ENCODE measurements at regions not wholly inside any gene's neighbourhood (a gene's known extent, or its start where the extent isn't known, plus 50 kb on each side); places are given as distances from the start of the nearest gene placed in this dataset.

DNA sequence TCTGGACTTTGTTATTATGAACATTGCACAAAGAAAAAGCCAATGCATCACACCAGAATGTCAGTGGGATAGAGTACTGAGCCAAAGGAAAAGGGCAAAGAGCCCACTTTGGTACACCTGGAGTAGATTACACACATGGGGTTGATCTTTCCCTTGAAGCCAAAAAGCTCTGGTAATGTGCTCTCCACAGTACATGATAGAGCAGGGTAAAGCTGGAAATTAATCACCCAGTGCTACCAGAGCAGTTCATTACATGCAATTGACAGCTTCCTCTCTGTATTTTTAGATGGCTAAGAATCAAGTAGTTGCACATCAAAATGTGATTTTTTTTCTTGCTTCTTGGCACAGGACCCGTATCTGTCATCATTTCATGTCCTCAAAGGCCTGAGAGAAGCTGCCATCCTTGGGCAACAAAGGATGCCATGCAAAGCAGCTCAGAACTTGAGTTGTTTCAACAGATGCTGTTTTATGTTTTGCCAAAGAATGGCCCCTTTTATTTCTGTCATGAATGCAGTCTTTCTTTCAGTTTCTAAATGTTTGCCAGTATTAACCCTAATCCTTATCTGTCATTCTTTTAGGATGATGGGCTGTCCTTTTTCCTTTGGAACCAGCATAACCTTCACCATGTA, 88.1 kb downstream of the HDGFL1 start:
- H3K27ac Mint-ChIP-seq: no peak overlapping the region
- DNase-seq: no peak
- H3K27me3 Mint-ChIP-seq: no peaks in the 10 kb centered on the region
- H3K36me3 Mint-ChIP-seq: no peaks in the 10 kb centered on the region
- CTCF ChIA-PET: no interaction called here
- H3K4me3 Mint-ChIP-seq: no peak overlapping the region
- peaks cover 5% of the 10 kb centered on the region for H3K9me3 Mint-ChIP-seq
- H3K4me1 Mint-ChIP-seq: no peaks in the 10 kb centered on the region

DNA sequence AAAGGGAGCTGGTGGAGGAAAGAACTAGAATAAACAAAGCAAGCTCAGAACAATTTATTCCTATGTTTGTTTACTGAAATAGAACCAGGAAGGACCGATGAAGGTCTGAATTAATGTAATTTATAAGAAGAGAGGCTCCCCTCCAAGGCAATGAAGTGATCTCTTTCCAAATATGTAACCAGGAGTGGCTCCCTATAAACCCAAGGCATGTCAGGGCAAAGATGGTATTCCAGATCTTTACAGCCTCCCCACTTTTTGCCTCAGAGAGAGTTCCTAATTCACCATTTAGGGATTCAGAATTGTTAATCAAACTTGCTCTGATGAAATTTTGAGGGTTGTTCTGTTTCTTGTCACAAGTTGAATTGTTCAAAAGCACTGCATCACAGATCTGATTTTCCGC, 88.8 kb downstream of the HDGFL1 start:
- Mint-ChIP-seq H3K36me3 (no peaks in the 10 kb centered on the region), H3K27ac (no peak overlapping the region), H3K4me1 (no peaks in the 10 kb centered on the region), H3K4me3 (no peak overlapping the region), H3K9me3 (peaks cover 5% of the 10 kb centered on the region), H3K27me3 (no peaks in the 10 kb centered on the region)
- CTCF ChIA-PET: no interaction called here
- no peak for DNase-seq

DNA sequence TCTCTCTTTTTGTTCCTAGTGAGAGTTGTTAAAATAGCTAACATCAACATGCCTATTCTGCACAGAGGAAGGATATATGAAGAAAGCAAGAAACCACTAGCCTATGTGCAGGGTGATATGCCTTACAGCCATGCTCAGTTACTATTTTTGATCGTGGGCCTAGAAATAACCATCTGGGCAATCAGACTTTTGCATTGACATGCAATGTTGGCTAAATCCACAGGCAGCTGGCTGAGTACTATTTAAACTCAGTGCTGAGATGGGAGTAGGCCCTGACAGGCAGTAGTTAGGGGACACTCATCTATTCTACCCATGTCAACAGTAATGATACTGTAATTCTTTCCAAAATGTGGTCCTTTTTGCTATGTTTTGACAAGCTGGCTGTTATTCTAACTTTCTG, 89.6 kb downstream of the HDGFL1 start:
- Mint-ChIP-seq H3K36me3 (no peaks in the 10 kb centered on the region), H3K27ac (no peak overlapping the region), H3K4me1 (no peaks in the 10 kb centered on the region), H3K27me3 (no peaks in the 10 kb centered on the region), H3K4me3 (no peak overlapping the region), H3K9me3 (peaks cover 5% of the 10 kb centered on the region)
- no peak for DNase-seq
- CTCF ChIA-PET: no interaction called here

DNA sequence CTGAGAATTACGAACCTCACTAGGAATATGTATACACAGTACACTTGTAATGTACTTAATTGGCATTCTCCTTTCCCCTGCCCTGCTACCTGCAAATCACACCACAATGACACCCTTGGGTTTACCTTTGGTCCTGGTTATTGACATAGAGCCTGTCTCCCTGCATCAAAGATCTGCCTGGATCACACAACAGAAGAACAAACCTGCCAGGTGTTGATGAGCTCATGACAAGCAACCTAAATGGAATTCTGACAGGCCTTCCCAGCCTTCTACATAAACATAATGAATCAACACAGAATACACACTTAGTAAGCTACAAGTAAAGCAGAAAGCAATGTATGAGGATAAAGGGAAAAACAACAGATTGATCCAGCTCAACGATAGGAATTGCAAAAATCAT, 95.6 kb downstream of the HDGFL1 start:
- Mint-ChIP-seq H3K4me1 (no peaks in the 10 kb centered on the region), H3K9me3 (peaks cover 5% of the 10 kb centered on the region), H3K4me3 (no peak overlapping the region), H3K27ac (no peak overlapping the region), H3K36me3 (no peaks in the 10 kb centered on the region), H3K27me3 (no peaks in the 10 kb centered on the region)
- no peak for DNase-seq
- CTCF ChIA-PET: no interaction called here

DNA sequence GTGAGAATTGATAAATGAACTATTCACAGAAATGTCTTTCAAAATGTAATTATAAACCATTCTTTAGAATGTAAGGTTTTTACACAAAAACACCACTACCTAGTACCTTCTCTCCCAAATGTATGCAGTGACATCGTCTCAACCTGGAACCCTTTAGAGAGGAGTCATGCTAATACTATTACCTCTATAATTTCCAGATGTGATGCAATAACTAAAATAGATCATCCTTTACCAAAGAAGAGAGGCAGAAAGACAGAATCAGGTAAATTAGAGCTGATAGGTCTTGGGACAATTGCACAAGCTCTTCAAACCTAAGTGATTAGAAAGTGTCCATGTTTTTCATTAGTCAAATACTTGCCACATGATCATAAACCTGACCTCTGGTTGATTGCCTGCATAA, 96.7 kb downstream of the HDGFL1 start:
- H3K27ac Mint-ChIP-seq: no peak overlapping the region
- CTCF ChIA-PET: no interaction called here
- DNase-seq: no peak
- no peaks in the 10 kb centered on the region for H3K4me1 Mint-ChIP-seq
- no peaks in the 10 kb centered on the region for H3K36me3 Mint-ChIP-seq
- H3K9me3 Mint-ChIP-seq: peaks cover 4% of the 10 kb centered on the region
- no peak overlapping the region for H3K4me3 Mint-ChIP-seq
- H3K27me3 Mint-ChIP-seq: no peaks in the 10 kb centered on the region

DNA sequence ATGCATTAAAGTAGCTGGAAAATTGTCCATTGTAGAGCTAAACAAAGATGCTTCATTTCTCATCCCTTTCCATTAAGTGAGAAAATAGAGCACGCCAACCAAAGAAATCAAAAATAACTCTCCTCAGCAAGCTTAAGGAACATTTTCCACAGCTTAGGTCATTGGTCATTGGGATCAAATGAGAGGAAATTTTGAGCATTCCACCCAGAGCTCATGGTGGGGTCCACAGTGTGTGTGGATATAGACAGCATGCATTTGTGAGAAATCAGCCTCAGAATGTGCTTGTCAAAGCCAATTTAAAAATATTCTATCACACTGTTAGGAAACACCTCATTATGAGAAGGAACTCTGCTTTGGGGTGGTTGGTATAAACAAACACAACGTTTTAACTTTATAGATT, 97.2 kb downstream of the HDGFL1 start:
- Mint-ChIP-seq H3K27ac (no peak overlapping the region), H3K4me3 (no peak overlapping the region), H3K36me3 (no peaks in the 10 kb centered on the region), H3K9me3 (peaks cover 1% of the 10 kb centered on the region), H3K4me1 (no peaks in the 10 kb centered on the region), H3K27me3 (no peaks in the 10 kb centered on the region)
- DNase-seq: no peak
- CTCF ChIA-PET: no interaction called here

DNA sequence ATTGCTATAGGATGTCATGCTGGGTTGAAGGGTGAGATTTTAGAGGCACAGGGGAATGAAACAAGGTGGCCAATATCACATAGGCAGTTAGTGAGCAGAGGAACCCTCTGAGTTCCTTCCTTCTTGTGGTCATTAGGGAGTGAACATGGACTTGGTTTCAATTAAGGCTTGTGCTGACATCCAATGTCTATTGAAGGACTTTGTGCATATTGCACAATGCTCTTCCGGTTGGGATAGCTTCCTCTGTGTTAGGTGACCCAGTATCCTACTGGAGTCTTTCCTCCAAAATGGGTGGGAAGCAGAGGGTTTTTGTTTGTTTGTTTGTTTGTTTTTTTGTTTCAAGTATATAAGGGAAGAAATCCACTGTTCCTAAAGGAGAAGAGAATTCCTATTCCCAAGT, 98.5 kb downstream of the HDGFL1 start:
- H3K9me3 Mint-ChIP-seq: no peaks in the 10 kb centered on the region
- CTCF ChIA-PET: no interaction called here
- no peak overlapping the region for H3K4me3 Mint-ChIP-seq
- DNase-seq: no peak
- no peak overlapping the region for H3K27ac Mint-ChIP-seq
- H3K27me3 Mint-ChIP-seq: no peaks in the 10 kb centered on the region
- H3K4me1 Mint-ChIP-seq: no peaks in the 10 kb centered on the region
- no peaks in the 10 kb centered on the region for H3K36me3 Mint-ChIP-seq

DNA sequence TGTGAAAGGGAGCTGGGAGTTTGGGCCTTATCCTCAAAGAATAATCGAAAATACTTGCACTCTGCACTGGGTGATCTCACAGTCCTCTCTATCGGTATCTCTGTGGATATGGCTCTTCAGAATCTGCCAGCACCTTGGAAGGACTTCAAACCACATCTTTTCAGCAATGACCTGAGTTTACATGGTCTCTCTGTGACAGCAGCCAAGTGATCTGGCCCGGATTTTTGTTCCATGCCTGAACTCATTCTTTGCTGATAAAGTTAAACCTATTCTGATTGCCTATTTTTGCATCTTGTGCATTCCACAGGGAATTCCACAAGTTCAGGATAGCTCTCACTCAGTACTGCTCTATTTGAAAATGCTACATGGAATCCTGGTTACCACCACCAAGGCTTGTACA, 98.9 kb downstream of the HDGFL1 start:
- DNase-seq: no peak
- no peak overlapping the region for H3K27ac Mint-ChIP-seq
- no peaks in the 10 kb centered on the region for H3K4me1 Mint-ChIP-seq
- CTCF ChIA-PET: no interaction called here
- no peak overlapping the region for H3K4me3 Mint-ChIP-seq
- no peaks in the 10 kb centered on the region for H3K9me3 Mint-ChIP-seq
- no peaks in the 10 kb centered on the region for H3K27me3 Mint-ChIP-seq
- H3K36me3 Mint-ChIP-seq: no peaks in the 10 kb centered on the region

DNA sequence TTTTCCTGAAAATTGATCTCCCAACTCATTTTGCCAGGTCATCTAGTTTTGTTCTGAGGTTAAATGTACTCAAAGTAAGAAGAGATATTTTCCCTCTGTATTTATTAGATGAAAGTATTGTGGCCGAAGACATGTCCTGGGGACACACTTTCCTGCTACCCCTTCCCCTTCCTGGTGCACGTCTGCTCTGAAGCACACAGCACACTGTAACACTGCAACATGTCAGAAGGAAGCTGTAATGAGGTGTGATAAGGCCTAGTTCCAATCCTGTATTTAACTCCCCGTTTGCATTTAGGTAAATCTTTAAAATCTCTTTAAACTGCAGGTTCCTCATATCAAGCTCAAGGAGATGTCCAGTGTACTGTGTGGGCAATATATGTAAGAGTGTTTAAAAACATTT, 99.4 kb downstream of the HDGFL1 start:
- H3K4me1 Mint-ChIP-seq: no peaks in the 10 kb centered on the region

DNA sequence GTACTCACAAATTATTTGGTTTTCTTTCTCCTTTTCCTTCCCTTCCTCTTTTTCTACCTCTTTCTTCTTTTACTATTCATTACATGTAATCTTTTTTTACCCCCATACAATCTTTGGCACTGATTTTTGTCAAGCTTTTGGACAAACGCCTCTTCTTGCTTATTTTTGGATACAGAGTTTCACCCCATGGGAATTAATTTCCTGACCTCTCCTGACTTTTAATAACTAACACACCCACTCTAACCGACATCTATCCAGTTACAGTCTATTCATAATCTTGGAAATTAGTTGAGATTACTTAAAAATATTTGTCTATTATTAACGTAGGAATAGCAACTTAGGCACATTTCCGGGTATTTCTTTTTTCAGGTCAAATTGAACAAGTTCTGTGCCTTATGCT, 101.2 kb downstream of the HDGFL1 start:
- Mint-ChIP-seq H3K27me3 (no peaks in the 10 kb centered on the region), H3K9me3 (no peaks in the 10 kb centered on the region), H3K4me3 (no peak overlapping the region), H3K36me3 (no peaks in the 10 kb centered on the region), H3K4me1 (no peaks in the 10 kb centered on the region), H3K27ac (no peak overlapping the region)
- no peak for DNase-seq
- CTCF ChIA-PET: no interaction called here

More for the DNA sequence above, 99.4 kb downstream of the HDGFL1 start:
- CTCF ChIA-PET: no interaction called here
- H3K9me3 Mint-ChIP-seq: no peaks in the 10 kb centered on the region
- no peaks in the 10 kb centered on the region for H3K36me3 Mint-ChIP-seq
- H3K27ac Mint-ChIP-seq: no peak overlapping the region
- DNase-seq: no peak
- H3K27me3 Mint-ChIP-seq: no peaks in the 10 kb centered on the region
- H3K4me3 Mint-ChIP-seq: no peak overlapping the region

DNA sequence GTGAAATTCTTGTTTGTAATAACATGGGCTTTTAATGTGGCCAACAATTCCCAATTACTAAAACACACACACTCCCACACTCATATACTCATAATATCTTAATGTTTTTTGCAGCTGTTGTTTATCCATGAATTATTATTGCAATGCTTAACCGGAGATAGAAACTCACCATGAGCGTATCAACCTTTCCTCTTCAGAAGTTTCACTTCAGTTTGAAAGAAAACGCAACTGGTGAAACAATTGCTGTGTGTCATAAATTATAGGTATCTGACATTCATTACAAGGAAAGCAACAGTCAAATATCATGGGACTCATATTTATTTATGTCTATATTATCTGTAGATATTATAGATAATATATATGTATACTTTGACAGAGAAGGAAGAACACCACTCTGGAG, 104.1 kb downstream of the HDGFL1 start:
- no peaks in the 10 kb centered on the region for H3K9me3 Mint-ChIP-seq
- no peak overlapping the region for H3K27ac Mint-ChIP-seq
- no peaks in the 10 kb centered on the region for H3K36me3 Mint-ChIP-seq
- no peaks in the 10 kb centered on the region for H3K4me1 Mint-ChIP-seq
- CTCF ChIA-PET: no interaction called here
- no peaks in the 10 kb centered on the region for H3K27me3 Mint-ChIP-seq
- H3K4me3 Mint-ChIP-seq: no peak overlapping the region
- DNase-seq: no peak

DNA sequence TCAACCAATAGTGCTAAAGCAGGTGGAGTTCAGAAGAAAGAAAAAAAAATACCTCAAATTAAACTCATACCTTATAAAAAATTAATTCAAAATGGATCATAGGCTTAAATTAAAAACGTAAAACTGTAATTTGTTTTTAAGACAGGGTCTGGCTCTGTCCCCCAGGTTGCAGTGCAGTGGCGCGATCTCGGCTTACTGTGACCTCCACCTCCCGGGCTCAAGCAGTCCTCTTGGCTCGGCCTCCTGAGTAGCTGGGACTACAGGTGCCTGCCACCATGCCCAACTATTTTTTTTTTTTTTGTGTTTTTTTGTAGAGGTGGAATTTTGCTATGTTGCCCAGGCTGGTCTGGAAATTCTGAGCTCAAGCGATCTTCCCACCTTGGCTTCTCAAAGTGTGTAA, 111.6 kb downstream of the HDGFL1 start:
- no peak for DNase-seq
- no peaks in the 10 kb centered on the region for H3K4me1 Mint-ChIP-seq
- H3K9me3 Mint-ChIP-seq: peaks cover 2% of the 10 kb centered on the region
- H3K27me3 Mint-ChIP-seq: no peaks in the 10 kb centered on the region
- CTCF ChIA-PET: no interaction called here
- no peak overlapping the region for H3K27ac Mint-ChIP-seq
- H3K4me3 Mint-ChIP-seq: no peak overlapping the region
- H3K36me3 Mint-ChIP-seq: no peaks in the 10 kb centered on the region

DNA sequence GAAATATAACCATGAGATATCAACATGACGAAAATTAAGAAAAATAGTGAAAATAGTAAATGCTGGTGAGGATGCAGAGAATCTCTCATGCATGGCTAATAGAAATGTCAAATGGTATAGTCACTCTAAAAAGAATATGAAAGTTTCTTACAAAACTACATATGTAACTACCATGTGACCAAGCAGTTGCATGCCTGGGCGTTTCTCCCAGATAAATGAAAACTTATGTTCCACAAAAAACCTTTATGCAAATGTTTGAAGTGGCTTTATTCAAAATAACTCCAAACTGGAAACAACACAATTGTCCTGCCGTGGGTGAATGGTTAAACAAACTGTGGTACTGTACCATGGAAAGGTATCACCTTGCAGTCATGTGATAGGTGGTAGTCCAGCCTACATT, 112.4 kb downstream of the HDGFL1 start:
- Mint-ChIP-seq H3K4me3 (no peak overlapping the region), H3K27ac (no peak overlapping the region), H3K36me3 (no peaks in the 10 kb centered on the region), H3K9me3 (peaks cover 2% of the 10 kb centered on the region), H3K4me1 (no peaks in the 10 kb centered on the region), H3K27me3 (no peaks in the 10 kb centered on the region)
- no peak for DNase-seq
- CTCF ChIA-PET: no interaction called here

DNA sequence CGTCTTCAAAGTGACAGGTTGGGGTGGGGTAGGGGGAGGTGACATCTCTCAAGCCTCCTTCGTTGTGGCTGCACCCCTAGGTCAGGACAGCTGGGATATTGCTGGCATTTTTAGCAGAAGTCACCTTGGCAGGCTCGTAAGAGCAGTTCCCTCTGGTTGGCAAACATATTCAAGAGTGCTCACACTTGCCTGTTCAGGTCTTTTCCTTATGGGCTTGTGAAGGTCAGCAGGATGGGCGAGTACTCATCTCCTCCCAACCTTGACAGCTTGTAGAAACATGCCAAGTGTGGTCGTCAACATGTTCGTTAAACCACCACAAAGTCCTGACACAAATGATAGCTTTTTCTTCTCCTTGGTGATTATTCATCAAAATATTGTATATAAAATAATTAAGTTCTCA, 113.6 kb downstream of the HDGFL1 start:
- no peak overlapping the region for H3K27ac Mint-ChIP-seq
- no peaks in the 10 kb centered on the region for H3K4me1 Mint-ChIP-seq
- no peaks in the 10 kb centered on the region for H3K36me3 Mint-ChIP-seq
- CTCF ChIA-PET: interaction anchor here (0.7 kb wide), 1 partner anchor 735 kb away, joined by 3 read pairs; no protein-coding TSS in a partner anchor
- H3K4me3 Mint-ChIP-seq: no peak overlapping the region
- no peak for DNase-seq
- H3K27me3 Mint-ChIP-seq: no peaks in the 10 kb centered on the region
- H3K9me3 Mint-ChIP-seq: peaks cover 2% of the 10 kb centered on the region

DNA sequence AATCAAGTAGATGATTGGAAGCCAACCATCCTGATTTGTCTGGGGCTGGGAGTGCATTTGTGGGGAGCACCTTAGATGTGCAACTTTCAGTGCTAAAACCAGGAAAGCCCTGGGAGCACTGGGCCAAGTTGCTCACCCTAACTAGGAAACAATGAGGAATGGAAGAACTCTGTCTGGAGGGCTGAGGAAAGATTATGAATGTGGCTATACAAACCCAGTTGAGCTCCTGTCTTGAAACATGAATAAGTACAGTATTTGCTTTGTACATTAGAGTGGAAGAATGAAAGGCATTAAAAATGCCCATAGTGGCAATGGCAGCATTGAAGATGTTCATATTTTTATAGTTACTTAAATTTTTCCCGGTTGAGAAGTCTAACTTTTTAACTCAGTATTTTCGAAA, 121.1 kb downstream of the HDGFL1 start:
- H3K4me1 Mint-ChIP-seq: no peaks in the 10 kb centered on the region
- DNase-seq: no peak
- H3K27me3 Mint-ChIP-seq: no peaks in the 10 kb centered on the region
- H3K9me3 Mint-ChIP-seq: peaks cover 4% of the 10 kb centered on the region
- H3K27ac Mint-ChIP-seq: no peak overlapping the region
- CTCF ChIA-PET: no interaction called here
- H3K36me3 Mint-ChIP-seq: no peaks in the 10 kb centered on the region
- H3K4me3 Mint-ChIP-seq: no peak overlapping the region

DNA sequence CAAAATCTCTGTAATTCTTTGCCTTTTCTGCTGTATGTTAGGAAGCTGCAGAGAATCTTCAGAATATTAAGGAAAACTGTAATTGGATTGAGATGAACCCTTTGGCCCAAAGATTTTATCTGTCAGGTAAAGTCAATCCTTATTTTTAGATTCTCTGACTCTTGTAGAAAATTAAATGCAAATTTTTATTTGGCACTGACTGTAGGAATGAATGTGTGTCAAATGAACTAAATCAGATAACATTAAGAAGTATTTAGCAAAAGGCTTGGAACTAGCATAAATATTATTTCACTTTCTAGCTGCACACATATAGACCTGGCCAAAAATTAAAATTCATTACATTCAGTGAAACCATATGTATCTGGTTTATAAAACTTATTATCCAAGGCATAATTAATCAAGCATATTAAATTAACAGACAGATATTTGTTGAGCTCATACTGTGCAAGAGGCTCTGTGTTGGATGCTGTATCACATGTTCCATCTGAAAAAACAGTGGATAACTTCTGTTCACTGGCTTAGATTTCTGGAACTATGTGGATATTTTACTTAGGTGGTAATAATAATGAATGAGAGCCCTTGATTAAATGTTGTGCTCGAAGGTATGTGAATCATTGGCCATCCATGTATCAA, 124.8 kb downstream of the HDGFL1 start:
- CTCF ChIA-PET: no interaction called here
- H3K36me3 Mint-ChIP-seq: no peaks in the 10 kb centered on the region
- H3K27me3 Mint-ChIP-seq: no peaks in the 10 kb centered on the region
- no peak for DNase-seq
- H3K4me3 Mint-ChIP-seq: no peak overlapping the region
- H3K27ac Mint-ChIP-seq: no peak overlapping the region
- peaks cover 4% of the 10 kb centered on the region for H3K9me3 Mint-ChIP-seq
- H3K4me1 Mint-ChIP-seq: no peaks in the 10 kb centered on the region

Measured in activated naive CD4-positive, alpha-beta T cell treated with anti-CD3 and anti-CD28 coated beads, Interleukin-2, amount 10 ng/mL, durations not matched to agents 7 days and 5 days (primary cell).